Left lung (tissue), 4 donors: ENCODE measurements at regions not wholly inside any gene's neighbourhood (a gene's known extent, or its start where the extent isn't known, plus 50 kb on each side); places are given as distances from the start of the nearest gene placed in this dataset.
"Not testable (repeated sequence)": the region's sequence is repeated elsewhere in the genome, so short reads cannot be mapped to it uniquely, and the experiment has no call there.

Source experiments
- ATAC-seq: fragments of 200-7000 bp; cut with Tn5 transposase; one replicate; pipeline ENCODE4 v1.9.1; 2020; ENCODE audit warnings: moderate library complexity
- DNase-seq, 4 donors: peaks; one replicate each; pipeline ENCODE4 v3.0.0-alpha.2; 2013 to 2020
- H3K27ac ChIP-seq, 2 donors: fragments of 200-600 bp; sonication (generic) in 1 of 2; one replicate each; pipeline versions ENCODE4 v1.5.0 to v1.8.0; 2020 to 2021
- H3K27me3 ChIP-seq, 2 donors: fragments of 200-600 bp; sonication (generic) in 1 of 2; one replicate each; pipeline versions ENCODE4 v1.5.0 to v1.8.0; 2020 to 2021
- H3K36me3 ChIP-seq, 2 donors: fragments of 200-600 bp; sonication (generic) in 1 of 2; one replicate each; pipeline versions ENCODE4 v1.5.0 to v1.8.0; 2020 to 2021
- H3K4me1 ChIP-seq, 2 donors: fragments of 200-600 bp; one replicate each; pipeline ENCODE4 v1.8.0; 2021
- H3K4me3 ChIP-seq, 2 donors: fragments of 200-600 bp; sonication (generic) in 1 of 2; one replicate each; pipeline versions ENCODE4 v1.5.0 to v1.8.0; 2020 to 2021; ENCODE audit warnings: mild to moderate bottlenecking in 1 of 2
- H3K9me3 ChIP-seq, 2 donors: fragments of 200-600 bp; sonication (generic) in 1 of 2; one replicate each; pipeline versions ENCODE4 v1.5.0 to v1.8.0; 2020 to 2021
- CTCF ChIP-seq, 2 donors: fragments of 200-600 bp; sonication (generic) in 1 of 2; IDR thresholded peaks; one replicate each; pipeline versions ENCODE4 v1.5.0 to v1.8.0; 2021; ENCODE audit warnings: antibody characterized with exemption in 2 of 2
- intact Hi-C, 2 donors: fragments of 100-400 bp; cut with DNase I; formaldehyde crosslinking; loops; one replicate each; pipeline versions ENCODE4 v1.11.2 to v1.14.2; 2022
- donor health status: DM: no; HTN: yes; CAD: no.
- donor health status: DM: no; HTN: no; CAD: no.

GRCh38 chr4:151584101-151584500 lies 175.1 kb downstream of the FHIP1A start:
- Histone ChIP-seq H3K4me3 (no peak overlapping the region), H3K36me3 (no peaks in the 10 kb centered on the region), H3K27ac (no peak overlapping the region), H3K4me1 (no peaks in the 10 kb centered on the region), H3K9me3 (no peaks in the 10 kb centered on the region), H3K27me3 (no peaks in the 10 kb centered on the region)
- intact Hi-C loops: no loop called here
- TF ChIP-seq CTCF (IDR thresholded peaks at IDR 0.05): no peak
- DNase-seq (no peak), ATAC-seq (no peak)

GRCh38 chr4:151595629-151596028 lies 165.2 kb downstream of the GATB start:
- ATAC-seq, intact Hi-C loops, H3K9me3 ChIP-seq, H3K27me3 ChIP-seq, H3K4me3 ChIP-seq, H3K27ac ChIP-seq, H3K4me1 ChIP-seq, H3K36me3 ChIP-seq, DNase-seq: not testable (repeated sequence)

GRCh38 chr4:151597691-151598090 lies 163.1 kb downstream of the GATB start:
- H3K9me3 ChIP-seq, ATAC-seq, H3K36me3 ChIP-seq, H3K4me1 ChIP-seq, H3K27ac ChIP-seq, intact Hi-C loops, H3K27me3 ChIP-seq, DNase-seq, H3K4me3 ChIP-seq: not testable (repeated sequence)

GRCh38 chr4:151599863-151600262 lies 160.9 kb downstream of the GATB start:
- intact Hi-C loops: no loop called here
- H3K27me3 ChIP-seq: no peaks in the 10 kb centered on the region
- no peaks in the 10 kb centered on the region for H3K36me3 ChIP-seq
- TF ChIP-seq CTCF (IDR thresholded peaks at IDR 0.05): no peak
- ATAC-seq: no peak
- no peak overlapping the region for H3K27ac ChIP-seq
- H3K4me1 ChIP-seq: no peaks in the 10 kb centered on the region
- H3K9me3 ChIP-seq: no peaks in the 10 kb centered on the region
- H3K4me3 ChIP-seq: no peak overlapping the region
- peak in 1 of 4 donors; percentile 5 for DNase-seq

GRCh38 chr4:151600432-151600831 lies 160.4 kb downstream of the GATB start:
- DNase-seq (no peak), ATAC-seq (no peak)
- Histone ChIP-seq H3K9me3 (no peaks in the 10 kb centered on the region), H3K36me3 (no peaks in the 10 kb centered on the region), H3K4me3 (no peak overlapping the region), H3K27ac (no peak overlapping the region), H3K4me1 (no peaks in the 10 kb centered on the region), H3K27me3 (no peaks in the 10 kb centered on the region)
- TF ChIP-seq CTCF (IDR thresholded peaks at IDR 0.05): no peak
- intact Hi-C loops: no loop called here

- Histone ChIP-seq H3K9me3 (no peaks in the 10 kb centered on the region), H3K36me3 (no peaks in the 10 kb centered on the region), H3K4me3 (no peak overlapping the region), H3K27ac (no peak overlapping the region), H3K4me1 (no peaks in the 10 kb centered on the region), H3K27me3 (no peaks in the 10 kb centered on the region)
- no peak for TF ChIP-seq CTCF (IDR thresholded peaks at IDR 0.05)
- DNase-seq (no peak), ATAC-seq (no peak)
- intact Hi-C loops: no loop called here
Observed at GRCh38 chr4:151603377-151603776, 157.4 kb downstream of the GATB start.
